22Rv1 (cell line): ENCODE measurements at regions not wholly inside any gene's neighbourhood (a gene's known extent, or its start where the extent isn't known, plus 50 kb on each side); places are given as distances from the start of the nearest gene placed in this dataset.

Experiments
- H3K27ac ChIP-seq: fragments of 450-650 bp; 2 replicates; pipeline ENCODE4 v1.5.1; 2017
- ZFX ChIP-seq: fragments of 450-650 bp; IDR thresholded peaks from 2 replicates; pipeline ENCODE4 v1.6.1; 2017; ENCODE audit warnings: antibody characterized with exemption, borderline replicate concordance
- TF ChIP-seq, protein P1 (sequence below): fragments of 450-650 bp; IDR thresholded peaks from 2 replicates; pipeline ENCODE4 v1.5.1; 2017; ENCODE audit warnings: mild to moderate bottlenecking

DNA sequence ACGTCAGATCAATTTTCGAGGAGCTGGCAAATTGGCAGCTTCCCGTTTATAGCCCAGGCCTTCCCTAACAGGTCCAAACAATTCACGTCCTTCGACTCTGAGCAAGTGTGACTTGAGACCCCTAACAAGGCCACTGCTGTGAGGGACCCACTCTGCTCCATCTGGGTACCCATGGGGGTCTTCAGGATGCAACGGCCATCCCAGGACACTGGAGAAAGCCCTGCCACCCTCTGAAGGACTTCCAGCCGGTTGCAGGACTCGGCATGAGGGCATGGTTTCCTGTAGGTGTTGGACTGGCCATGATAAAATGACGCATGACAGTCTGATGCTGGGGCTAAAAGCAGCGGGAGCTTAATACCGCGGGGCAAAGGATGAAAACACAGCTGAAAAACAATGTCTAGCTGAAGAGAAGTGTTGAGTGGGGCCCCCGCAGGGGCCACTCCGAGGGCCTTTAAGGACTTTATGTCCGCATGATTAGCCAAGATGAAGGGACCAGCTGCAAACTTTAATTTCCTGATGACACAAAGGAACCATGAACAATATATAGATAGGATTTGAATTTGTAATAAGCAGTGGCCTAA, 113.3 kb upstream of the ZNF521 start:
- H3K27ac ChIP-seq = no peak overlapping the region
- TF ChIP-seq ZFX = no peak
- TF ChIP-seq, protein P1, sequence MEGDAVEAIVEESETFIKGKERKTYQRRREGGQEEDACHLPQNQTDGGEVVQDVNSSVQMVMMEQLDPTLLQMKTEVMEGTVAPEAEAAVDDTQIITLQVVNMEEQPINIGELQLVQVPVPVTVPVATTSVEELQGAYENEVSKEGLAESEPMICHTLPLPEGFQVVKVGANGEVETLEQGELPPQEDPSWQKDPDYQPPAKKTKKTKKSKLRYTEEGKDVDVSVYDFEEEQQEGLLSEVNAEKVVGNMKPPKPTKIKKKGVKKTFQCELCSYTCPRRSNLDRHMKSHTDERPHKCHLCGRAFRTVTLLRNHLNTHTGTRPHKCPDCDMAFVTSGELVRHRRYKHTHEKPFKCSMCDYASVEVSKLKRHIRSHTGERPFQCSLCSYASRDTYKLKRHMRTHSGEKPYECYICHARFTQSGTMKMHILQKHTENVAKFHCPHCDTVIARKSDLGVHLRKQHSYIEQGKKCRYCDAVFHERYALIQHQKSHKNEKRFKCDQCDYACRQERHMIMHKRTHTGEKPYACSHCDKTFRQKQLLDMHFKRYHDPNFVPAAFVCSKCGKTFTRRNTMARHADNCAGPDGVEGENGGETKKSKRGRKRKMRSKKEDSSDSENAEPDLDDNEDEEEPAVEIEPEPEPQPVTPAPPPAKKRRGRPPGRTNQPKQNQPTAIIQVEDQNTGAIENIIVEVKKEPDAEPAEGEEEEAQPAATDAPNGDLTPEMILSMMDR = no peak

DNA sequence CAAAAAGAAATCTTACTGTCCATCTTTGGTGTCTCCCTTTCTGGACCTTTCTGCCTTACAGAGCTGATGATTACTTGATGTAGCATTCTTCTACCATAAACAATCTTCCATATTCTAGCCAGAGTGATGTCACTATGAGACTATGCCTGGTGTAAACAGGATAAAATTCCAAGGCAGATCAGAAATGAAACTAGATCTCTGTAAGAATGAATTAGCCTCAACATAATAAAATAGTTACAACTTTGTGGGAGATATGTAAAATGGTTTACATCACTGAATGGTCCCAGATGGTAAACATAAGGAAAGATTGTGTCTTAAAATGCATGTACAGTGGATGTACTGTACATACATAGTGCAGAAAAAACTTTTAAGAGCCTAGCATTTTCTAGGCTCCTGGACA, 112.3 kb upstream of the ZNF521 start:
- no peak overlapping the region for H3K27ac ChIP-seq

DNA sequence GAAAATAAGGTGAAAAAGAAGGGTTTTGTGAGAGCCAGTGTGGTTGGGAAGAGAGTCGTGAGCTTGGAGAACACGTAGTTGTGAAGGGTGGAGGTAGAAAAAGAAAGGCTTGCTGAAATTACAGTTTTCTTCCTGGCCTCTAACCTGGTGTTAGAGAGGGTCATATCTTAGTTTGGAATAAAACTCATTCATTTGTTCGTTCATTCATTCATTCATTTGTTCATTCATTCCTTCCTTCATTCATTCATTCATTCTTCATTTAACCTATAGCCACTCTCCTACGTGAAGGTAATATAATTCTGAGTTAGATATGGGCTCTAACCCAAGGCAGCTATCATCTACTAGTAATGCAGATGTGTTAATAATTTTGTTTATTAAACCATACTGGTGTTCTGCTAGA, 111.8 kb upstream of the ZNF521 start:
- H3K27ac ChIP-seq = no peak overlapping the region
- TF ChIP-seq ZFX = no peak
- TF ChIP-seq, protein P1 = no peak

More for the DNA sequence above, 112.3 kb upstream of the ZNF521 start:
- no peak for TF ChIP-seq ZFX
- TF ChIP-seq, protein P1 = no peak

DNA sequence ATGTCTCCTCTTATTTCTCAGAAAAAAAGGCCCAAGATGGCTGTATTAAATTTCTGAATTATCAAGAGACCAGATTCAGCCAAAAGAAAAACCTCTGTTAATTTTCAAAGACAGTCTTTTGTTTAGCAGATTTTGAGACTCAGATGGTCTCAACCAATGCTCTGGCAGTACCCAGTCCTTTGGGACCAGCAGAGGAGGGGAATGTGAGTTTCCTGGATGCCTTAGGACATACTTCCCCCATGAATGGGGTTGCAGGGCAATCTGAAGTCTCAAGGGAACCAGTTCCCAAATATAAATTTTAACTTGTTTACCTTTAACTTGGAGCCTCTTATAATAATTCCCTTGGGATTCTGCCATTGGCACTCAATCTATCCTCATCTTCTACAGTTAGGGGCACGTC, 107.8 kb upstream of the ZNF521 start:
- no peak for TF ChIP-seq ZFX
- TF ChIP-seq, protein P1 = no peak
- H3K27ac ChIP-seq = no peak overlapping the region

DNA sequence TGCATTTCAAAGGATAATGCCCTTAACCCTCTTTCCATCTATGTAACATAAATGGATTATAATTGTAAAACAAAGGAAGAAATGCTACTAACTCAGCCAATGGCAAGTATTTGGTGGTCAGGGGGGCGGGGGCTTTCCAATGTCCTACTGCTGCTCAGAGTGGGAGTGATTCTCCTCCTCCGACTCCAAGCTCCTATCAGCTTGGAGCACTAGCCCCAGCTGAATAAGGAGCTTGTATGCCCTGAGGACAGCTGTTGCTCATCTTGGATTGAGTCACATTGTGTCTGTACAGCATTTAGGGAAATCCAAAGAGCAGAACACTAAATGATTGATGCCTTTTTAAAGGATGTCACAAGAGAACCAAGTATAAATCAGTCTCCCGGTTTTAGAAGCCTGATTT, 105.6 kb upstream of the ZNF521 start:
- TF ChIP-seq, protein P1 = no peak
- no peak for TF ChIP-seq ZFX
- no peak overlapping the region for H3K27ac ChIP-seq

DNA sequence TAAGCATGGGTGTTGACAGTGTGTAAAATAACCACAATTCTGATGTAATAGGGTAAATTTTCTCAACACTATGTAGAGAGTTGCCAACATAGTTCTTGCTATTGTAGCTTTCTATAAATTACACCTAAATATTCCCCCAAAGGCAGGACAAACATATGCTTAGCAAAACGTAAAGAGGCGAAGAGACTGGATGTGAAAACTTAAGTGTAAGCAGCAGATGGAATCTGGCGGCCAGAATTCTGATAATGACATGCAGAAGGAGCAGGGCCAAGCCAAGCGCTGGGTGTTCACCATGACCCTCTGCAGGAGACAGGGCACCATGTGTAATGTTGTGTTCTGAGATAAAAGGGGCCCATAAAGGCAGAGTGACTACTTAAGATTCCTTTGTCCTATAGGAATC, 105.2 kb upstream of the ZNF521 start:
- no peak overlapping the region for H3K27ac ChIP-seq

DNA sequence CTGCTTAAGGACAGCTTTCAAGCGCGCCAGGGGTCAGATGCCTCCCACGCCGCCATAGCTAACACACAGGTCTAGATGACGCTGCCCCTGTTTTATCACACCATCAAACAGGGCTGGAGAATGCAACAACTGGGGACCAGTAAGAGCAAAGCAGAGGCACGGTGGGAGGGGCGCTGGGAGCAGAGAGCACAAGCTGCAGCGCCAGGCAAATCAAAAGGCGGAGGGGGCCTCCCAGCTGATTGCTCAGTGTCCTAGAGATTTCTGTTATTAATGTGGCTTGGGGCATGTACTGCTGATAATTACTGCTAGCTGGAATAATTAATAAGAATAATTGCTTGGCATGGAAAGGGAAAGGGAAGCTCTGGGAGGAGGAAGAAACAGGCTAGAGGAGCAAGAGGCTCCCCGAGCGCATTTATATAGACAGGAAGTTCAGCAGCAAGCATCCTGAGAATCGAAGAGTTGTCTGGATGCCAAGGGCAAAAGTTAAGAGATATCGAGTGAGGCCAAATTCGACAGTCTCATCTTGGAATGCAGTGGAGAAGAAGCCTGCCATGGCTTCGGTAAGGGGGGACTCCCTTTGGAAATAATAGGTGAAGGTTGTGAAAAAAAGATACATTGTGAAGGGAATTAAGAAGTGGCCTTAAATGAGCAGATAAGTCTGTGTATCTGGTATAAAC, 104.5 kb upstream of the ZNF521 start:
- TF ChIP-seq, protein P1 = no peak
- no peak overlapping the region for H3K27ac ChIP-seq

More for the DNA sequence above, 105.2 kb upstream of the ZNF521 start:
- TF ChIP-seq ZFX = no peak
- TF ChIP-seq, protein P1 = no peak
